ENCODE measurements at regions not wholly inside any gene's neighbourhood (a gene's known extent, or its start where the extent isn't known, plus 50 kb on each side); places are given as distances from the start of the nearest gene placed in this dataset.
"Not testable (repeated sequence)": the region's sequence is repeated elsewhere in the genome, so short reads cannot be mapped to it uniquely, and the experiment has no call there.

DNA sequence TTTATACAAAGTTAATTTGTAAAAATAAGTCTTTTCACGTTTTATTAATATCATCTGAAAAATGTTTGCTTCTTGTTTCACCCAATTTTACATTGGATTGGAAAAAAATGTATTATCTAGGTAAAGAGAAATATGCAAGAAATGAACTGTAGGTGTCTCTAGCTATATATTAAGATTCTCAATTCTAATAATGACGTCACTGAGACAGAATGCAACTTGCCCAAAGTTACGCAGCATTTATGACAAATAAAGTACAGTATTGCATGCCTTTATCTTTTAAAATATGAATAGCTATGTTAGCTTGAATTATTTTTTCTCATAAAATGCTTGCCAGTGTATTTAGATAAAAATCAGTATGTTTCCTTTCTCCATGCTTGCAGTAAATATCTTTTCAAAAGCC is 728.8 kb downstream of the RERGL start:
- DNase-seq (ENCODE audit: low read depth, low spot score): no peak

GRCh38 chr12:17358835-17359234 is 731.2 kb downstream of the RERGL start:
- no peak for DNase-seq (ENCODE audit: low read depth, low spot score)

DNA sequence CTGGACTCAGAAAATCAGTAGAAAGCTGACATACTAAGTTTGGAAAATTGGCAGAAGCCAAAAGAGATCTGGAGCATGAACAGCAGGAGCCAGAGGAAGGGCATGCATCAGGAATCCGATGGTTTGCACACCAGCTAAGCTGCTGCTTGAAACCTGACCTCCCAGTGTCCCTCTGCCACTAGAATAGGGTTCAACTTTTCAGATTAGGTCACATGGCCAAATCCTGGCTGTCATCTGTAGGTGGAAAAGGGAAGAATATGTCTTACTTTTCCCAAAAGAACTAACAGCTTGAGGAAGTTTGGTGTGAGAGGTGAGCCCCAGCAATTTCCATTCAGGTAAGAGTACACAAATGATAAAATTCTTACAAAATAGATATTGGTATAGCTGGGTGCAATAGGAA is 732.6 kb downstream of the RERGL start:
- no peak for DNase-seq (ENCODE audit: low read depth, low spot score)

- no peak for DNase-seq (ENCODE audit: low read depth, low spot score)
These were observed 737.8 kb downstream of the RERGL start for GRCh38 chr12:17352164-17352563.

GRCh38 chr12:17348311-17348710 is 741.7 kb downstream of the RERGL start:
- DNase-seq (ENCODE audit: low read depth, low spot score): no peak

- no peak for DNase-seq (ENCODE audit: low read depth, low spot score)
These were observed 738.7 kb upstream of the LMO3 start for GRCh38 chr12:17344649-17345048.

DNA sequence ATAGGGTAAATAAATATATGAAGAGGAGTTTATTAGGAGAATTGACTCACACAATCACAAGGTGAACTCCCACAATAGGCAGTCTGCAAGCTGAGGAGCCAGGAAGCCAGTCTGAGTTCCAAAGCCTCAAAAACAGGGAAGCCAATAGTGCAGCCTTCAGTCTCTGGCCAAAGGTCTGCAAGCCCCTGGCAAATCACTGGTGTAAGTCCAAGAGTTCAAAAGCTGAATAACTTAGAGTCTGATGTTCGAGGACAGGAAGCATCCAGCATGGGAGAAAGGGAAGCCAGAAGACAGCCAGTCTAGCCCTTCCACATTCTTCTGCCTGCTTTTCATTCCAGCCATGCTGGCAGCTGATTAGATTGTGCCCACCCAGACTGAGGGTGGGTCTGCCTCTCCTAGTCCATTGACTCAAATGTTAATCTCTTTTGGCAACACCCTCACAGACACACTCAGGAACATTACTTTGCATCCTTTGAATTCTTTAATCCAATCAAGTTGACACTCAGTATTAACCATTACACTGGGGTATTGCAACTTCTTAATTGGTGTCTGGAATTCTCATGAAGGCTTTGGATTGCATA is 736.5 kb upstream of the LMO3 start:
- DNase-seq (ENCODE audit: low read depth, low spot score): peak; percentile 24

- no peak for DNase-seq (ENCODE audit: low read depth, low spot score)
These were observed 729.5 kb upstream of the LMO3 start for GRCh38 chr12:17335487-17335886.

- DNase-seq (ENCODE audit: low read depth, low spot score): peak; percentile 11
These were observed 728.8 kb upstream of the LMO3 start for GRCh38 chr12:17334784-17335183.

DNA sequence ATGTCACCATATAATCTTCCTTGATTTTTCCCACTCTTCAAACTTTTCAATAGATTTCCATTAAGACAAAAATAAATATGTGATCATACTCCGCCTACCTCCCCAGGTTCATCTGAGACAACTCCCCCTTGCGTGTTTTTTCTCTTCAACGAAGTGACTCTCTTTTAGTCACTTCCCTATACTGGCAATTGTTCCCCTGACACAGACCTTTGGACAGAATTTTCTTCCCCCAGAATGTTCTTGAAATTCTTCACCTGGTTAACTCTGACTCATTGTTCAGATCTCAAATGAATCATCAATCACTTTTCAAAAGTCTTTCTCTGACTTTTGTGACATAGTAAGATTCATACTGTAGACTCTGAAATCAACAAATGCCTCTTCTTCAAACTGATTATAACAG is 727.3 kb upstream of the LMO3 start:
- no peak for DNase-seq (ENCODE audit: low read depth, low spot score)

- no peak for DNase-seq (ENCODE audit: low read depth, low spot score)
These were observed 720.7 kb upstream of the LMO3 start for GRCh38 chr12:17326649-17327048.

- no peak for DNase-seq (ENCODE audit: low read depth, low spot score)
These were observed 716.1 kb upstream of the LMO3 start for GRCh38 chr12:17322090-17322489.

- no peak for DNase-seq (ENCODE audit: low read depth, low spot score)
These were observed 698.8 kb upstream of the LMO3 start for GRCh38 chr12:17304503-17305347.

DNA sequence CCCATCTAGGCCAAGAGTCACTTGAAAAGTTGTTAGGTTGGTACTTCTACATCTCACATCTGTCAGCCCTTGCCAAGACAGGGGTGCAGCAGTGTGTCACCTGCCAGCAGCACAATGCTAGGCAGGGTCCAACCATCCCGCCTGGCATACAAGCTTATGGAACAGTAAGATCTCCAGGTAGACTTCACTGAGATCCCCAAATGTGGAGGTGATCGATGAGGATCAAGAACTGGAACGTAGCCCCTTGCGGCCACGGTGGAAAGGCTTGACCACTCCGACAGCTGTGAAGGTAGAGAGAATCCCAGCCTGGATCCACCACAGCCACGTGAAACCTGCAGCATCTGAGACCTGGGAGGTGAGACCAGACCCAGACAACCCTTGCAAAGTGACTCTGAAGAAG is 696.0 kb upstream of the LMO3 start:
- DNase-seq (ENCODE audit: low read depth, low spot score): no peak

DNA sequence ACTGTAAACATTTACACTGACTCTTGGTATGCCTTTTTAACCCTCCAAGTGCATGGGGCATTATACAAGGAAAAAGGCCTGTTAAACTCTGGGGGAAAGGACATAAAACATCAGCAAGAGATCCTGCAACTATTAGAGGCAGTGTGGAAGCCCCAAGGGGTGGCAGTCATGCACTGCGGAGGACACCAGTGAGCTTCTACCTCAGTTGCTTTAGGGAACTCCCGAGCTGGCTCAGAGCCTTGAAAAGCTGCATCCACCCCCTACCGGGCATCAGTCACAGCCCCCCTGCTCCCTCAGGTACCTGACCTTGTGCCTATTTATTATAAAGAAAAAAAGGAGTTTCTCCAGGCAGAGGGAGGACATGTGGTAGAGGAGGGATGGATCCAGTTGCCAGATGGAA is 695.6 kb upstream of the LMO3 start:
- peak; percentile 5 for DNase-seq (ENCODE audit: low read depth, low spot score)

- no peak for DNase-seq (ENCODE audit: low read depth, low spot score)
These were observed 690.9 kb upstream of the LMO3 start for GRCh38 chr12:17296882-17297281.

GRCh38 chr12:17286874-17287273 is 680.9 kb upstream of the LMO3 start:
- no peak for DNase-seq (ENCODE audit: low read depth, low spot score)

- DNase-seq (ENCODE audit: low read depth, low spot score): no peak
These were observed 678.9 kb upstream of the LMO3 start for GRCh38 chr12:17284873-17285272.

GRCh38 chr12:17283563-17283962 is 677.6 kb upstream of the LMO3 start:
- no peak for DNase-seq (ENCODE audit: low read depth, low spot score)

DNA sequence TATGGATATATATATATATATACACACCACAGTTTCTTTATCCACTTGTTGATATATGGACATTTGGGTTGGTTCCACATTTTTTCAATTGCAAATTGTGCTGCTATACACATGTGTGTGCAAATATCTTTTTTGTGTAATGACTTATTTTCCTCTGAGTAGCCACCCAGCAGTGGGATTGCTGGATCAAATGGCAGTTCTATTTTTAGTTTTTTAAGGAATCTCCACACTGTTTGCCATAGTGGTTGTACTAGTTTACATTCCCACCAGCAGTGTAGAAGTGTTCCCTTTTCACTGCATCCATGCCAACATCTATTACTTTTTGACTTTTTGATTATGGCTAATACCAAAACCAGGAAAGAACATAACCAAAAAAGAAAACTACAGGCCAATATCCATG is 676.2 kb upstream of the LMO3 start:
- not testable (repeated sequence) for DNase-seq (ENCODE audit: low read depth, low spot score)

- no peak for DNase-seq (ENCODE audit: low read depth, low spot score)
These were observed 673.0 kb upstream of the LMO3 start for GRCh38 chr12:17278946-17279345.

DNA sequence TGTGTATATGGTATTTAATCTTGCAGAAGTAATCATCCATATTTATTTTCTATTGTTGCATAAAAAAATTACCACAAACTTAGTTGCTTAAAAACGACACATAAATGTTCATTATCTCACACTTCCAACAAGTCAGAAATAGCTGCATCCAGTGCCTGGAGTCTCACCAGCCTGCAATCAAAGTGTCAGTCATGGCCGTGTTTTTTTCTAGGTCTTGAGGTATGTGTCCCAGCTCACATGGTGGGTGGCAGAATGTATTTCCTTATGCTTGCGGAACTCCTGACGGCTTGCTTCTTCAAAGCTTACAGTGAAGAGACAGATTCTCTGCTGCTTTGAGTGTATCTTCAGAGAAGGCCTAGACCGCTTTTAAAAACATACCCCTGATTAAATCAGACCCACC is 670.2 kb upstream of the LMO3 start:
- DNase-seq (ENCODE audit: low read depth, low spot score): no peak

DNA sequence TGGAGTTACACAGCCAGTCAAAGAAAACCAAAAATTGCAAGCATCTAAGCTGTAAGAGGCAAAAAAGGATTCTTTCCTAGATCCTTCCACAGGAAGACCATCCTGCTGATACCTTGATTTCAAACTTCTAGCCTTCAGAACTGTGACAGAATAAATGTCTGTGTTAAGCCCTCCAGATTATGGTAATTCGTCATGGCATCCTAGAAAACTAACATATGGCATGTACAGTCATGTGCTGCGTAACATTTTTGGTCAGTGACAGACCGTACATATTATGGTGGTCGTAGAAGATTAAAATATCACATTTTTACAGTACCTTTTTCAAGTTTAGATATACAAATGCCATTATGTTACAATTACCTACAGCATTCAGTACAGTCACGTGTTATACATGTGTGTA is 660.9 kb upstream of the LMO3 start:
- DNase-seq (ENCODE audit: low read depth, low spot score): no peak

Measured in ELF-1 (cell line).